HepG2 (cell line): ENCODE measurements at regions not wholly inside any gene's neighbourhood (a gene's known extent, or its start where the extent isn't known, plus 50 kb on each side); places are given as distances from the start of the nearest gene placed in this dataset.
A peak's percentile ranks its signal among the peaks of the same experiment; 100 is the strongest.

Experiments
- KDM1A ChIP-seq: IDR thresholded peaks from 2 replicates; pipeline ENCODE4 v1.6.1; 2016; ENCODE audit warnings: missing compliant biosample characterization
- NPAS2 ChIP-seq: sonication (generic); formaldehyde crosslinking; IDR thresholded peaks from 2 replicates; pipeline ENCODE4 v1.8.0; 2022; ENCODE audit warnings: mild to moderate bottlenecking, missing genetic modification reagents, borderline replicate concordance
- RFX3 ChIP-seq: IDR thresholded peaks from 2 replicates; pipeline ENCODE4 v1.6.1; 2016; ENCODE audit warnings: missing biosample characterization, missing genetic modification reagents
- TAF15 ChIP-seq: fragments of 200-400 bp; formaldehyde crosslinking; IDR thresholded peaks from one replicate; pipeline ENCODE4 v1.6.1; 2018; ENCODE audit warnings: mild to moderate bottlenecking, low read depth, low read length; ENCODE audit not compliant: poor library complexity, severe bottlenecking
- ZFX ChIP-seq: sonication (generic); formaldehyde crosslinking; IDR thresholded peaks from 2 replicates; pipeline ENCODE4 v1.4.0; 2020; ENCODE audit warnings: mild to moderate bottlenecking, low read depth, missing genetic modification reagents, moderate library complexity
- ZNF264 ChIP-seq: sonication (generic); formaldehyde crosslinking; IDR thresholded peaks from 2 replicates; pipeline ENCODE4 v1.4.0; 2020; ENCODE audit warnings: missing genetic modification reagents
- ZNF614 ChIP-seq: IDR thresholded peaks from 2 replicates; pipeline ENCODE4 v1.6.1; 2018; ENCODE audit warnings: missing biosample characterization, missing genetic modification reagents, inconsistent platforms, borderline replicate concordance
- ZNF75D ChIP-seq: sonication (generic); formaldehyde crosslinking; IDR thresholded peaks from 2 replicates; pipeline ENCODE4 v1.8.1; 2023; ENCODE audit warnings: missing genetic modification reagents, mild to moderate bottlenecking, borderline replicate concordance
- ZSCAN30 ChIP-seq: sonication (generic); formaldehyde crosslinking; IDR thresholded peaks from 2 replicates; pipeline ENCODE4 v1.5.0; 2020; ENCODE audit warnings: mild to moderate bottlenecking, missing genetic modification reagents
- TF ChIP-seq, protein P1 (sequence below): sonication (generic); formaldehyde crosslinking; IDR thresholded peaks from 2 replicates; pipeline ENCODE4 v1.4.0; 2020; ENCODE audit warnings: missing genetic modification reagents
- TF ChIP-seq, protein P2 (sequence below): sonication (generic); formaldehyde crosslinking; IDR thresholded peaks from 2 replicates; pipeline ENCODE4 v1.5.0; 2020; ENCODE audit warnings: missing genetic modification reagents
- TF ChIP-seq, protein P3 (sequence below): sonication (generic); formaldehyde crosslinking; IDR thresholded peaks from 2 replicates; pipeline ENCODE4 v1.4.0; 2020; ENCODE audit warnings: missing genetic modification reagents, borderline replicate concordance
- TF ChIP-seq, protein P4 (sequence below): sonication (generic); formaldehyde crosslinking; IDR thresholded peaks from 2 replicates; pipeline ENCODE4 v1.5.0; 2020; ENCODE audit warnings: mild to moderate bottlenecking, missing genetic modification reagents, borderline replicate concordance

DNA sequence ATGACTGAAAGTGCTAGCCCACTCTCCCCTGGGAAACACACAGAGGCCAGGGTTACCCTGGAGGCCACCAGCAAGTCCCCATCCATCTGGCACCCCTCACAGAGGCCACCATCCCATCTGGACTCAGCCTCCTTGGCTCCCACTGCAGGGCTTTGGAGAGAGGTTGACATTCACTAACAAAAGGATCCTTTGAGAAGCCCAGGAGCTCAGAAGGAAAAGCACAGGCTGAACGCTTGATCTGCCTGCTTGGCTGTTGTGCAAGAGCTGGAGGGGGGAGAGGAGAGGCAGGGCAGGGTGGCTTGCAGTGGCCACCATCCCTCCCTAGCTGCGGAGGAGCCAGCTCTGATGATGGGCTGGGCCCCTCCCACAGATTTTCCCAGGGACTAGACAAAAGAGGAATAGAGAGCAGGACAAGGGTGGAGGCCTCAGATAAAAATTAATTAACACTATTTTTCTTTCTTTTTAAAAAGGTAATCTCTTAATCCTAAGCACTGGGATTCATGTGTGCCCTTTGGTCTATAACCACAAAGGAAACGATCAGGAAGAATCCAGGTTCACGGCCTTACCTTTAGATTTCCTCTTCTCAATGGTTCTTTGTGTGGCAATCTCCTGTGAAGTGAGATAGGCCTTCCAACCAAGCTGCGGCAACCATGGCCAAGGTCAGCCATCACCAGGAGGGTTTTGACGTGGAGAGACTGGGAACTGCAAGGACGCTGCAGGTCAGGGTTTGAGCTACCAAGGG, 154.7 kb downstream of the BARX2 start (continued):
- TF ChIP-seq, protein P1, sequence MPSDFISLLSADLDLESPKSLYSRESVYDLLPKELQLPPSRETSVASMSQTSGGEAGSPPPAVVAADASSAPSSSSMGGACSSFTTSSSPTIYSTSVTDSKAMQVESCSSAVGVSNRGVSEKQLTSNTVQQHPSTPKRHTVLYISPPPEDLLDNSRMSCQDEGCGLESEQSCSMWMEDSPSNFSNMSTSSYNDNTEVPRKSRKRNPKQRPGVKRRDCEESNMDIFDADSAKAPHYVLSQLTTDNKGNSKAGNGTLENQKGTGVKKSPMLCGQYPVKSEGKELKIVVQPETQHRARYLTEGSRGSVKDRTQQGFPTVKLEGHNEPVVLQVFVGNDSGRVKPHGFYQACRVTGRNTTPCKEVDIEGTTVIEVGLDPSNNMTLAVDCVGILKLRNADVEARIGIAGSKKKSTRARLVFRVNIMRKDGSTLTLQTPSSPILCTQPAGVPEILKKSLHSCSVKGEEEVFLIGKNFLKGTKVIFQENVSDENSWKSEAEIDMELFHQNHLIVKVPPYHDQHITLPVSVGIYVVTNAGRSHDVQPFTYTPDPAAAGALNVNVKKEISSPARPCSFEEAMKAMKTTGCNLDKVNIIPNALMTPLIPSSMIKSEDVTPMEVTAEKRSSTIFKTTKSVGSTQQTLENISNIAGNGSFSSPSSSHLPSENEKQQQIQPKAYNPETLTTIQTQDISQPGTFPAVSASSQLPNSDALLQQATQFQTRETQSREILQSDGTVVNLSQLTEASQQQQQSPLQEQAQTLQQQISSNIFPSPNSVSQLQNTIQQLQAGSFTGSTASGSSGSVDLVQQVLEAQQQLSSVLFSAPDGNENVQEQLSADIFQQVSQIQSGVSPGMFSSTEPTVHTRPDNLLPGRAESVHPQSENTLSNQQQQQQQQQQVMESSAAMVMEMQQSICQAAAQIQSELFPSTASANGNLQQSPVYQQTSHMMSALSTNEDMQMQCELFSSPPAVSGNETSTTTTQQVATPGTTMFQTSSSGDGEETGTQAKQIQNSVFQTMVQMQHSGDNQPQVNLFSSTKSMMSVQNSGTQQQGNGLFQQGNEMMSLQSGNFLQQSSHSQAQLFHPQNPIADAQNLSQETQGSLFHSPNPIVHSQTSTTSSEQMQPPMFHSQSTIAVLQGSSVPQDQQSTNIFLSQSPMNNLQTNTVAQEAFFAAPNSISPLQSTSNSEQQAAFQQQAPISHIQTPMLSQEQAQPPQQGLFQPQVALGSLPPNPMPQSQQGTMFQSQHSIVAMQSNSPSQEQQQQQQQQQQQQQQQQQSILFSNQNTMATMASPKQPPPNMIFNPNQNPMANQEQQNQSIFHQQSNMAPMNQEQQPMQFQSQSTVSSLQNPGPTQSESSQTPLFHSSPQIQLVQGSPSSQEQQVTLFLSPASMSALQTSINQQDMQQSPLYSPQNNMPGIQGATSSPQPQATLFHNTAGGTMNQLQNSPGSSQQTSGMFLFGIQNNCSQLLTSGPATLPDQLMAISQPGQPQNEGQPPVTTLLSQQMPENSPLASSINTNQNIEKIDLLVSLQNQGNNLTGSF (CRISPR knock-in tag) = no peak
- TF ChIP-seq ZNF614 (CRISPR knock-in tag) (peak; percentile 70; the same call in 1 of the 2 replicates), RFX3 (CRISPR knock-in tag) (no peak), ZFX (CRISPR knock-in tag) (peak; percentile 29; the same call in 1 of the 2 replicates), TAF15 (no peak), ZSCAN30 (CRISPR knock-in tag) (no peak), ZNF264 (CRISPR knock-in tag) (no peak), NPAS2 (CRISPR knock-in tag) (no peak), KDM1A (no peak), ZNF75D (CRISPR knock-in tag) (no peak)
- TF ChIP-seq, protein P2, sequence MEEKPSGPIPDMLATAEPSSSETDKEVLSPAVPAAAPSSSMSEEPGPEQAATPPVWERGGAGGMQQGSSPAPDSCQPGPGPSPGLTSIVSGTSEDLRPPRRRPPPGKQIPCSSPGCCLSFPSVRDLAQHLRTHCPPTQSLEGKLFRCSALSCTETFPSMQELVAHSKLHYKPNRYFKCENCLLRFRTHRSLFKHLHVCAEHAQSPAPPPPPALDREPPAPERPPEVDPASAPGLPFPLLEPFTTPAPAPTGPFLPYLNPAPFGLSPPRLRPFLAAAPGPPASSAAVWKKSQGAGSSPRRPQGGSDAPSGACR (CRISPR knock-in tag) = no peak
- TF ChIP-seq, protein P3, sequence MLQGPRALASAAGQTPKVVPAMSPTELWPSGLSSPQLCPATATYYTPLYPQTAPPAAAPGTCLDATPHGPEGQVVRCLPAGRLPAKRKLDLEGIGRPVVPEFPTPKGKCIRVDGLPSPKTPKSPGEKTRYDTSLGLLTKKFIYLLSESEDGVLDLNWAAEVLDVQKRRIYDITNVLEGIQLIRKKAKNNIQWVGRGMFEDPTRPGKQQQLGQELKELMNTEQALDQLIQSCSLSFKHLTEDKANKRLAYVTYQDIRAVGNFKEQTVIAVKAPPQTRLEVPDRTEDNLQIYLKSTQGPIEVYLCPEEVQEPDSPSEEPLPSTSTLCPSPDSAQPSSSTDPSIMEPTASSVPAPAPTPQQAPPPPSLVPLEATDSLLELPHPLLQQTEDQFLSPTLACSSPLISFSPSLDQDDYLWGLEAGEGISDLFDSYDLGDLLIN (CRISPR knock-in tag) = no peak
- TF ChIP-seq, protein P4, sequence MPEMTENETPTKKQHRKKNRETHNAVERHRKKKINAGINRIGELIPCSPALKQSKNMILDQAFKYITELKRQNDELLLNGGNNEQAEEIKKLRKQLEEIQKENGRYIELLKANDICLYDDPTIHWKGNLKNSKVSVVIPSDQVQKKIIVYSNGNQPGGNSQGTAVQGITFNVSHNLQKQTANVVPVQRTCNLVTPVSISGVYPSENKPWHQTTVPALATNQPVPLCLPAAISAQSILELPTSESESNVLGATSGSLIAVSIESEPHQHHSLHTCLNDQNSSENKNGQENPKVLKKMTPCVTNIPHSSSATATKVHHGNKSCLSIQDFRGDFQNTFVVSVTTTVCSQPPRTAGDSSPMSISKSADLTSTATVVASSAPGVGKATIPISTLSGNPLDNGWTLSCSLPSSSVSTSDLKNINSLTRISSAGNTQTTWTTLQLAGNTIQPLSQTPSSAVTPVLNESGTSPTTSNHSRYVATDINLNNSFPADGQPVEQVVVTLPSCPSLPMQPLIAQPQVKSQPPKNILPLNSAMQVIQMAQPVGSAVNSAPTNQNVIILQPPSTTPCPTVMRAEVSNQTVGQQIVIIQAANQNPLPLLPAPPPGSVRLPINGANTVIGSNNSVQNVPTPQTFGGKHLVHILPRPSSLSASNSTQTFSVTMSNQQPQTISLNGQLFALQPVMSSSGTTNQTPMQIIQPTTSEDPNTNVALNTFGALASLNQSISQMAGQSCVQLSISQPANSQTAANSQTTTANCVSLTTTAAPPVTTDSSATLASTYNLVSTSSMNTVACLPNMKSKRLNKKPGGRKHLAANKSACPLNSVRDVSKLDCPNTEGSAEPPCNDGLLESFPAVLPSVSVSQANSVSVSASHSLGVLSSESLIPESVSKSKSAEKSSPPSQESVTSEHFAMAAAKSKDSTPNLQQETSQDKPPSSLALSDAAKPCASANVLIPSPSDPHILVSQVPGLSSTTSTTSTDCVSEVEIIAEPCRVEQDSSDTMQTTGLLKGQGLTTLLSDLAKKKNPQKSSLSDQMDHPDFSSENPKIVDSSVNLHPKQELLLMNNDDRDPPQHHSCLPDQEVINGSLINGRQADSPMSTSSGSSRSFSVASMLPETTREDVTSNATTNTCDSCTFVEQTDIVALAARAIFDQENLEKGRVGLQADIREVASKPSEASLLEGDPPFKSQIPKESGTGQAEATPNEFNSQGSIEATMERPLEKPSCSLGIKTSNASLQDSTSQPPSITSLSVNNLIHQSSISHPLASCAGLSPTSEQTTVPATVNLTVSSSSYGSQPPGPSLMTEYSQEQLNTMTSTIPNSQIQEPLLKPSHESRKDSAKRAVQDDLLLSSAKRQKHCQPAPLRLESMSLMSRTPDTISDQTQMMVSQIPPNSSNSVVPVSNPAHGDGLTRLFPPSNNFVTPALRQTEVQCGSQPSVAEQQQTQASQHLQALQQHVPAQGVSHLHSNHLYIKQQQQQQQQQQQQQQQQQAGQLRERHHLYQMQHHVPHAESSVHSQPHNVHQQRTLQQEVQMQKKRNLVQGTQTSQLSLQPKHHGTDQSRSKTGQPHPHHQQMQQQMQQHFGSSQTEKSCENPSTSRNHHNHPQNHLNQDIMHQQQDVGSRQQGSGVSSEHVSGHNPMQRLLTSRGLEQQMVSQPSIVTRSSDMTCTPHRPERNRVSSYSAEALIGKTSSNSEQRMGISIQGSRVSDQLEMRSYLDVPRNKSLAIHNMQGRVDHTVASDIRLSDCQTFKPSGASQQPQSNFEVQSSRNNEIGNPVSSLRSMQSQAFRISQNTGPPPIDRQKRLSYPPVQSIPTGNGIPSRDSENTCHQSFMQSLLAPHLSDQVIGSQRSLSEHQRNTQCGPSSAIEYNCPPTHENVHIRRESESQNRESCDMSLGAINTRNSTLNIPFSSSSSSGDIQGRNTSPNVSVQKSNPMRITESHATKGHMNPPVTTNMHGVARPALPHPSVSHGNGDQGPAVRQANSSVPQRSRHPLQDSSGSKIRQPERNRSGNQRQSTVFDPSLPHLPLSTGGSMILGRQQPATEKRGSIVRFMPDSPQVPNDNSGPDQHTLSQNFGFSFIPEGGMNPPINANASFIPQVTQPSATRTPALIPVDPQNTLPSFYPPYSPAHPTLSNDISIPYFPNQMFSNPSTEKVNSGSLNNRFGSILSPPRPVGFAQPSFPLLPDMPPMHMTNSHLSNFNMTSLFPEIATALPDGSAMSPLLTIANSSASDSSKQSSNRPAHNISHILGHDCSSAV (CRISPR knock-in tag) = no peak
